MM.1S (cell line): ENCODE measurements at regions not wholly inside any gene's neighbourhood (a gene's known extent, or its start where the extent isn't known, plus 50 kb on each side); places are given as distances from the start of the nearest gene placed in this dataset.

Source experiments
- EZH2 ChIP-seq: fragments of 300-600 bp; sonication (generic); optimal IDR thresholded peaks from 2 replicates; pipeline ENCODE3; 2017; ENCODE audit warnings: low read depth, mild to moderate bottlenecking, antibody characterized with exemption, low read length, mixed read lengths
- EZH2phosphoT487 ChIP-seq: fragments of 300-600 bp; sonication (generic); IDR thresholded peaks from 2 replicates; pipeline ENCODE4 v1.6.1; 2018; ENCODE audit warnings: antibody characterized with exemption, low read length
- TF ChIP-seq, protein P1 (sequence below): fragments of 300-600 bp; sonication (generic); IDR thresholded peaks from 2 replicates; pipeline ENCODE4 v1.5.1; 2016; ENCODE audit warnings: antibody characterized with exemption, low read length, mixed read lengths

DNA sequence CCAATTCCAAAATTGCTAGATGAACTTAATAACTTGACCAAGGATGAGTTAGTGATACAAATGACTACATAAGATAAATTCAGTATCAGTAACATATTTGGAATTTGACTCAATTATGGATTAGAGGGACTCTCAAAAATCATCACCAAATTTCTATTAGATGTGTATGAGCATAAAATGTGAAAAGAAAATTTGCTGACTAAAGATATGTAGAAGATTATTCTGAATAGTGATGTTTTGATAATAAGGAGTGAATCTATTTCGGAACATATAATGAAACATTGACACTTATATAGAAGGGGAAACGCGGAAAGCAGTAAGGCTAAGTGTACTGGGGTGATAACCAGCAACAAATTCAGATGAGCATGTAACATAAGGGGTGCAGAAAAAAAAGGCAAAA lies 177.3 kb downstream of the DERA start:
- TF ChIP-seq EZH2 = no peak
- TF ChIP-seq, protein P1, sequence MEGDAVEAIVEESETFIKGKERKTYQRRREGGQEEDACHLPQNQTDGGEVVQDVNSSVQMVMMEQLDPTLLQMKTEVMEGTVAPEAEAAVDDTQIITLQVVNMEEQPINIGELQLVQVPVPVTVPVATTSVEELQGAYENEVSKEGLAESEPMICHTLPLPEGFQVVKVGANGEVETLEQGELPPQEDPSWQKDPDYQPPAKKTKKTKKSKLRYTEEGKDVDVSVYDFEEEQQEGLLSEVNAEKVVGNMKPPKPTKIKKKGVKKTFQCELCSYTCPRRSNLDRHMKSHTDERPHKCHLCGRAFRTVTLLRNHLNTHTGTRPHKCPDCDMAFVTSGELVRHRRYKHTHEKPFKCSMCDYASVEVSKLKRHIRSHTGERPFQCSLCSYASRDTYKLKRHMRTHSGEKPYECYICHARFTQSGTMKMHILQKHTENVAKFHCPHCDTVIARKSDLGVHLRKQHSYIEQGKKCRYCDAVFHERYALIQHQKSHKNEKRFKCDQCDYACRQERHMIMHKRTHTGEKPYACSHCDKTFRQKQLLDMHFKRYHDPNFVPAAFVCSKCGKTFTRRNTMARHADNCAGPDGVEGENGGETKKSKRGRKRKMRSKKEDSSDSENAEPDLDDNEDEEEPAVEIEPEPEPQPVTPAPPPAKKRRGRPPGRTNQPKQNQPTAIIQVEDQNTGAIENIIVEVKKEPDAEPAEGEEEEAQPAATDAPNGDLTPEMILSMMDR = no peak
- TF ChIP-seq EZH2phosphoT487 = no peak
